ENCODE measurements at regions not wholly inside any gene's neighbourhood (a gene's known extent, or its start where the extent isn't known, plus 50 kb on each side); places are given as distances from the start of the nearest gene placed in this dataset.

DNA sequence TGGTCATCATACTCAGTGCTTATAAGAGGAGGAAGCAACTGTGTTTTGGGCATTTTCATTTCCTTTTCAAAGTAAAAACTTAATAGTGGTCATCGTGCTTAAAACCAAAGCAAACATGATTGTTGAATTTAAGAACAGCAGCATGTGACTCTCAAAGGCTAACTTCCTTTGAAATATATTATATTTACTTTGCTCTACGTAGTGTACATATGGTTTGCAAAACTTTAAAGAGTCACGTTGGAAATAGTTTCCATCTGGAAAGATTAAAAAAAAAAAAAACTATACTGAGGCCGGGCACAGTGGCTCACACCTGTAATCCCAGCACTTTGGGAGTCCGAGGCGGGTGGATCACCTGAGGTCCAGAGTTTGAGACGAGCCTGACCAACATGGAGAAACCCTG lies 367.9 kb upstream of the BCHE start:
- no peak for DNase-seq (ENCODE audit: low spot score)

GRCh38 chr3:166201476-166201875 lies 364.3 kb upstream of the BCHE start:
- no peak for DNase-seq (ENCODE audit: low spot score)

- no peak for DNase-seq (ENCODE audit: low spot score)
These were observed 362.3 kb upstream of the BCHE start for GRCh38 chr3:166199491-166199890.

GRCh38 chr3:166195808-166196207 lies 358.6 kb upstream of the BCHE start:
- no peak for DNase-seq (ENCODE audit: low spot score)

DNA sequence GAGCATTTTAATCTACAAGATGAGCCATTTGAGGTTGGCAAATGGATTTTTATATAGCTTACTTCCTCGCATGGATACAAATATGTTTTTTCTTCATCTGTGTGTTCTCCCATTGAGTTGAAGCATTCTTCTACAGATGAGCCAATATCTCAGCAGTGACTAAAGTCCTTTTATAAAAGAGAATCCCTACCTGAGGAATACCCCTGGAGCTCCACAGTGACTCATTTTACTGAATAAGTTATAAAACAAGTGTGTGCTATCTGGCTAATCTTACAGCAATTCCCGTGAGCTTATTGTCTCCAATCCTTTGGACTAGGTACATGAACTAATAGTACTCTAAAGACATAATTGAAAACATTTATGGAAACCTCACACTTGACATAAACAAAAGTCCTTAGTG lies 354.2 kb upstream of the BCHE start:
- DNase-seq (ENCODE audit: low spot score), result no peak

DNA sequence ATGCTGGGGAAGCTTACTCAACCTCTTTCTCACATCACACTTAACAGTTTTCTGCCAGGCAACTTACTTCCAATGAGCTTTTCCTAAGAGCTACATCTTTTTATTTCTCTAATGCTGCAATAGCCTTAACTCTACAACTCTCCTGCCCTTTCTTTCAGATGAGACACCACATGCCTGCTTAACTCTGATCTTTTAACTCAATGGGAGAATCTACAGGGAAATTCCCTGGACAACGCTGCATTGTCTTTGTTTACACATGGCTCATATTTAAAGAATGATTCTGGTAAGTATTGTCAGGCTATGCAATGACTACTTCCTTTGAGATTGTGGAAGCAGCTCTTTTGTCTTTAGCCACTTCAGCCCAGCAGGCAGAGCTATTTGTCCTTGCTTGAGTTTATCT lies 353.1 kb upstream of the BCHE start:
- DNase-seq (ENCODE audit: low spot score), result no peak

DNA sequence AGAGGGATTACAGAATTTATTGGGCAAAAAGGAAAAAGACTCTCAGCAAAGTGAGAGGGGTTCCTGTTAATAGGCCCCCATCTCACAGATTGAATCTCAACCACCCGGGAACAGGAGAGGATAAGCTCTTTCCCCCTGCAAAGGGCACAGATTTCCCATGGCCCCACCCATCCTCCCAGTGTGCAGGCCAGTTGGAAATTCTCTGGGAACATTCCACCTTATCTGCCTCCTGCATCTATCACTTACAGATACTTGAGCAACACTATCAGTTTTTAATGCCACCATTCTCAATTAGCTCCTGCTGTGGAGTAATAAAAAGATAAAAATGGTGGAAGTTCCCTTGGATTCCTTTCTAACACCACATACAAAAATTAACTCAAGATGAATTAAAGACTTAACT lies 350.0 kb upstream of the BCHE start:
- DNase-seq (ENCODE audit: low spot score), result no peak

DNA sequence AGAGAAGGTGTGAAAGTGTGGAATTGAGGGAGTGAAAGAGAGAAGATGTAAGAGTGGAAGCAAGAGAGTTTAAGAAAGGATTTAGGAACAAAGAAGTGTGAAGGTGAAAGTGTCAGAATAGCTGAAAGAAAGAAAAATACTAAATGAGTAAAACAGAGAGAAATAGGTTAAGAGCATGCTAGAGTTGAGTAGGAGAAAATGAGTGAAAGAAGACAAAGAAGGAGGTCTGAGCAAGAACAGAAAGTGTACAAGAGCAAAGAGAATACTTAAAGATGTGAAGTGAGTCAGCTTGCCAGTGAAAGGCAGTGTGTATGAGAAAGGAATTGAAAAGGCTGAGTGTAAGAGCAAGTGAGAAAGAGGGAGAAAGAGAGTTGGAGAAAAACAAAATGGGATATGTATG lies 348.8 kb upstream of the BCHE start:
- no peak for DNase-seq (ENCODE audit: low spot score)

GRCh38 chr3:166177130-166177529 lies 339.9 kb upstream of the BCHE start:
- DNase-seq (ENCODE audit: low spot score), result no peak

GRCh38 chr3:166171695-166172094 lies 334.5 kb upstream of the BCHE start:
- DNase-seq (ENCODE audit: low spot score), result no peak

GRCh38 chr3:166169681-166170080 lies 332.5 kb upstream of the BCHE start:
- no peak for DNase-seq (ENCODE audit: low spot score)

DNA sequence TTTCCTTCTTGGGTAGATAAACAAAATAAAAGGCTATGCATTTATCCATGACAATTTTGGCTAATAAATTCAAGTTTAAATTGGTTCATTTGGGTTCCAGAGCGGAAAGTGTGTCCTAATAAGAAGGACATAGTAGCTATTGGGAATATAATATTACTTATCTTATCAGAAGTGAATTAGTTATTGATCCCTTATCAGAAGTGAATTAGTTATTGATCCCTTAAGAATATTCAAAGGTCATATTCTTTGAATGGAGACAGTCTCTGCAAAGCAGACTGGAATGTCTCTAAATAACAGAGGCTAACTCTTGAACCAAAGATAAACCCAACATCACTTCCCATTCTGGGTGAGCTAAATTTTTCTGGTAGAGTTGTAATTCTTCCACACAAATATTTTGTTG lies 290.7 kb upstream of the BCHE start:
- DNase-seq (ENCODE audit: low spot score), result no peak

GRCh38 chr3:166125179-166125578 lies 288.0 kb upstream of the BCHE start:
- DNase-seq (ENCODE audit: low spot score), result no peak

GRCh38 chr3:166123576-166123975 lies 286.4 kb upstream of the BCHE start:
- peak; percentile 13 for DNase-seq (ENCODE audit: low spot score)

DNA sequence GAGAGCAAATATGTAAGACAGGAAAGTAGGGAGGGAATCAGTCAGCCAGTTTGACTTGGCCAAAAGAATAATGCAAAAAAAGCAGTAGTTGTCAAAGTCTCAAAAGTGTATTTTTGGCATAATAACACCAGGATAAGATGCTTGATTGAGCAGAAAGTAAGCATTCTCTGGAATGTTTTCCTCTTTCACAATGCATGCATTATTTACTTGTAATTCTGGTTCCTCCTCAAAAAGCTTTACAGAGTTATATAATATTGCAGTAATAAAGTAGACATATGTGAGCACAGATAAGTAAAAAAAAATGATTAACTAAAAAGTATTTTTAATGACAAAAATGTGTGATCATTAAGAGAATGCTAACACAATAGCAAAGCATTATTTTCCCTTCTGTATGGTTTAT lies 285.9 kb upstream of the BCHE start:
- DNase-seq (ENCODE audit: low spot score), result no peak

GRCh38 chr3:166118049-166118448 lies 280.8 kb upstream of the BCHE start:
- no peak for DNase-seq (ENCODE audit: low spot score)

GRCh38 chr3:166114448-166114847 lies 277.2 kb upstream of the BCHE start:
- no peak for DNase-seq (ENCODE audit: low spot score)

- DNase-seq (ENCODE audit: low spot score), result no peak
These were observed 274.3 kb upstream of the BCHE start for GRCh38 chr3:166111562-166111961.

DNA sequence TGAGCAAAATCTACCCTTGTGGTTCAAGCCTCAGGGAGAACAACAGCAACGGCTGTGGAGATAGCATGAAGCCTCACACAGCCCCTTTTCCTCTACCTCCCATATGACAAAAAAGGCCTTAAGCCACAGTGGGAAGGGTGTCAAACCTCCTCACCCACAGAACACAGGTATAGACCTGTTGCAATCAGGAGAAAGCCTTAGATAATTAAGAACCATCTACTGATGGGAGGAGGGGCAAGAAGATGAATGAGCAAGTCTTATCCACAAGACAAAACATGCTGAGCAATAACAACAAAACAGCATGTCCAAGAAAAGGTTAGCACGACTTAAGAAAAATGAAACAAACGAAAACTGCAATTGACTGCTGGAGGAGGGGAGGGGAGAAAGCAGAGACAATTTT lies 272.9 kb upstream of the BCHE start:
- no peak for DNase-seq (ENCODE audit: low spot score)

DNA sequence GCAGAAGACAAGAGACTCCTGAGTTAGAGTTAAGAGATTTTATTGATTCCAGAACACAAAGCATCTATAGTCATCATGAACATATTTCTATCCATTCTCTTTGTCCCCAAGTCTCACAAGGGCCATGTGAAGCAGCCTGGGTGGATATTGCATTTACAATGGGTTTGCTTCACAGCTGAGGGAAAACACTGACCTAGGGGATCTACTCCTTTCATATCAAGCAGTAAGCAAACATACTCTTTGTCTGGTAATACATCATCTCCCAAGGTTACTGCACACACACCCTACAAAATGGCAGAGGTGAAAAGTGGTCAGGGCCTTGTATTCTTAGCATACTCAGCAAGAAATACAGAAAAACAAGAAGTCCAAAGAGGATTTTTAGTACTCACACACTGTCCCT lies 267.7 kb upstream of the BCHE start:
- DNase-seq (ENCODE audit: low spot score), result no peak

- no peak for DNase-seq (ENCODE audit: low spot score)
These were observed 263.5 kb upstream of the BCHE start for GRCh38 chr3:166100730-166101129.

DNA sequence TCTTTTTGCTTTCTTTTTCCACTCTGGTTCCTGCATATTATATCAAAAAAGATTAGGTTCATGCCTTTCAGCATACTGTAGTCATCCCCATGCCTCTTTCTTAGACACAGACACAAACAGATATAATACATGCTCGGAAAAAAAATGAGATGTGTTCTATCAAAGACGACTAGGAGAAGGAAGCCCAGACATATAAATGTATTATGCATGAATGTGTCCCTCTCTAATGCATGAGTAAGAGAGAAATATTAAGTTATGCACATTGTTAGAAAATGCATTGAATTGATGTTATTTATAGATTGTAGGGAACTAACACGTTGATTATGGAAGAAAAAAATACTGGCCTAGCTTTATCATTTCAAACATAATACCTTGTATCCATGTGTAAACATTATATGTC lies 252.4 kb upstream of the BCHE start:
- no peak for DNase-seq (ENCODE audit: low spot score)

DNA sequence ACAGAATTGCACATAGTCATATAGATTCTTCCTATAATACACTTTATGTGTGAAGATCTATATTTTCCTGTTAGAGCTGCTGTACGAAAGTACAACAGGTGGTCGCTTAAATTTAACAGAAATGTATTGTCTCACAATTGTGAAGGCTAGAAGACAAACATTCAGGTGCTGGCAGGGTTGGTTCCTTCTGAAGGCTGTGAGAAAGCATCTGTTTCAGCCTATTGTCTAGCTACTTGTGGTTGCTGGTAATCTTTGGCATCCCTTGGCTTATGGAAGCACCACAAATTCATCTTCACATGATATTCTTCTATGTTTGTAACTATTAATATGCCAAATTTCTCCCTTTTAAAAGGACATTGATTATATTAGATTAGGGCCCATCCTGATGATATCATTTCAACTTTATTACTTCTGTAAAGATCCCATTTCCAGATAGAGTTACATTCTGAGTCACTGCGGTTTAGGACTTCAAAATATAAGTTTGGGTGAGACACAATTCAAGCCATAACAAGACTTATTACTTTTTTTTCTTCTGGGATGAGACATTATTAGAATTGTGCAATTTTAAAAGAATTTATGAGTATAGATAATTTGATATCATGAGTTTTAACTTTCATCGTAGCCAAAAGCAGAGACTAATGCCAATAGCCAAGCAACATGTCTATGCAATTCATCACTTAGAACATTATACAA lies 248.1 kb upstream of the BCHE start:
- no peak for DNase-seq (ENCODE audit: low spot score)

DNA sequence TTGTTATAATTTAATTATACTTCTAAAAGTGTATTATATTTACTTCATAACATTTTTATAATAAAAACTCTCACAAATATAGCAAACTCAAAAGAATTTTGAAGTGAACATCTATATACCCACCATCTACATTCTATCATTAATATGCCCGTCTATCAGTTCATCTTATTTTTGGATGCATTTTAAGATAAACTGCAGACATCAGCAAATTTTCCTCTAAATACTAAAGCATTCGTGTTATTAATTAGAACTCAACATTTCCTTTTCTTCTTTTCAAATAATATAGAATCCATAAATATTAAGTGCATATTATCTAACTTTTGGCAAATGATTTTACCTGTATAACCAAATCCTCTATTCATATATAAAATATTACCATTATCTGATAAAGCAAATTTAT lies 242.9 kb upstream of the BCHE start:
- no peak for DNase-seq (ENCODE audit: low spot score)

DNA sequence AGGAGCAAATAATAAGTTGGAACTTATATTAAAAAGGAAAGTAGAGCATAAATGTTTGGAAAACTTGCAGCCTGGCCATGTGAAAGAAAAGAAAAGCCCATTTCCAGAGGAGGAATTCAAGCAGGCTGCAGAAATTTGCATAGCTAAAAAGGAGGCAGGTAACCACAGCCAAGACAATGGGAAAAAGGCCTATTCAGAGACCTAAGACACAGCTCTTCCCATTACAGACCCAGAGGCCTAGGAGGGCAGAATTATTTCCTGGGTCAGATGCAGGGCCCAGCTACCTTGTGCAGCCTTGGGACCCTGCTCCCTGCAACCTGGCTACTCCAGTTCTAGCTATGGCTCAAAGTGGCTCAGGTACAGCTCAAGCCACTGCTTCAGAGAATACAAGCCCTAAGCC lies 234.6 kb upstream of the BCHE start:
- DNase-seq (ENCODE audit: low spot score), result no peak
